ENCODE measurements at regions not wholly inside any gene's neighbourhood (a gene's known extent, or its start where the extent isn't known, plus 50 kb on each side); places are given as distances from the start of the nearest gene placed in this dataset.

DNA sequence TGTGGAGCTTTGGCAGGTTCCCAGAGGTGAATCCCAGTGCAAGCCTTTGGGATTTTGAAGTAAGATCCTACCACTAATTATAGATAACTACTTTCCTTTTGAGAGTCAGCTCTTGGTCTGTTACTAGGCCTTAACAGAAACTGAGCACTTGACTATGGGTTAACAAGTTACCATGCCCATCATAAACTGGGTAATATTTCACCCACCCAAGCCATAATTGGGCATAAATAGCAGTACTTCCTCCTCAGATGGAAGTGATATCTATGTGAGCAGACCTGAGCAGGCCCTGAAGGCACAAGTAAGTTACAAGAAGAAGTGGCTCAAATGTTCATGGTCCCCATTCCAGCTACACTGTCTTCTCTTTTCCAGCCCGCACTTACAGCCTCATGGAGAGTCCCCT is 475.9 kb downstream of the LRRIQ3 start:
- no peak for TF ChIP-seq CTCF (IDR thresholded peaks at IDR 0.05; ENCODE audit: low read length)
- TF ChIP-seq EZH2 (IDR thresholded peaks at IDR 0.05; ENCODE audit: borderline replicate concordance, low read length): no peak

Measured in OCI-LY1 (cell line).